Panc1 (cell line): ENCODE measurements at regions not wholly inside any gene's neighbourhood (a gene's known extent, or its start where the extent isn't known, plus 50 kb on each side); places are given as distances from the start of the nearest gene placed in this dataset.

Source experiments
- ATAC-seq: fragments of 200-7000 bp; cut with Tn5 transposase; 2 replicates; pipeline ENCODE4 v1.9.1; 2020; ENCODE audit warnings: mild to moderate bottlenecking, moderate library complexity
- BruUV-seq: library from RNA; stranded (reverse); fragments of 400-500 nt; replicated peaks from 2 replicates; lab custom pipeline; 2021; lab: Mats Ljungman, UMichigan
- CTCF ChIA-PET: fragments of 300-600 bp; sonication (Branson Sonifier 250); formaldehyde crosslinking; loops from one replicate; lab custom pipeline; 2022; ENCODE audit warnings: antibody characterized with exemption; lab: Charles Lee
- POLR2A ChIA-PET: fragments of 300-600 bp; sonication (Branson Sonifier 250); formaldehyde crosslinking; loops from one replicate; lab custom pipeline; 2022; ENCODE audit warnings: antibody characterized with exemption; lab: Charles Lee
- DNase-seq: peaks from one replicate; pipeline ENCODE4 v3.0.0-alpha.2; 2010; ENCODE audit warnings: low read depth, low spot score
- H3K27ac ChIP-seq: 2 replicates; pipeline ENCODE4 v1.5.1; 2011; ENCODE audit warnings: mild to moderate bottlenecking, low read length, inconsistent platforms
- H3K27me3 ChIP-seq: fragments of 200-500 bp; sonication (Bioruptor generic); 2 replicates; pipeline ENCODE4 v1.6.0; 2014; ENCODE audit warnings: low read length, inconsistent platforms; ENCODE audit not compliant: control insufficient read depth, insufficient read depth
- H3K36me3 ChIP-seq: fragments of 200-500 bp; sonication (Bioruptor generic); 2 replicates; pipeline ENCODE4 v1.5.1; 2014; ENCODE audit warnings: inconsistent platforms, mild to moderate bottlenecking, low read length, moderate library complexity; ENCODE audit not compliant: control insufficient read depth, insufficient read depth
- H3K4me1 ChIP-seq: 2 replicates; pipeline ENCODE4 v1.5.1; 2011; ENCODE audit warnings: inconsistent platforms, mild to moderate bottlenecking, low read length, moderate library complexity; ENCODE audit not compliant: control insufficient read depth, insufficient read depth
- H3K4me3 ChIP-seq, 2 experiments: 2 replicates each; pipeline ENCODE4 v1.5.1; 2011 to 2012; ENCODE audit warnings: low read depth in 2 of 2, low read length in 2 of 2, mild to moderate bottlenecking in 2 of 2, inconsistent platforms in 1 of 2, moderate library complexity in 1 of 2
- H3K9me3 ChIP-seq: fragments of 200-500 bp; sonication (Bioruptor generic); 2 replicates; pipeline ENCODE4 v1.5.1; 2014; ENCODE audit warnings: low read depth, mild to moderate bottlenecking, inconsistent platforms, low read length, moderate library complexity; ENCODE audit not compliant: control insufficient read depth, insufficient read depth
- CTCF ChIP-seq: fragments of 450-650 bp; IDR thresholded peaks from 2 replicates; pipeline ENCODE4 v1.5.1; 2017; ENCODE audit warnings: mild to moderate bottlenecking
- POLR2AphosphoS5 ChIP-seq: IDR thresholded peaks from 2 replicates; pipeline ENCODE4 v1.6.1; 2012; ENCODE audit warnings: mild to moderate bottlenecking, low read depth, low read length, moderate library complexity
- REST ChIP-seq, 2 experiments: IDR thresholded peaks; 2 replicates each; pipeline ENCODE4 v1.6.1; 2011 to 2012; ENCODE audit warnings: low read depth in 2 of 2, control low read depth in 1 of 2, low read length in 1 of 2, mild to moderate bottlenecking in 1 of 2, moderate library complexity in 1 of 2; ENCODE audit not compliant: insufficient read depth in 1 of 2
- SIN3A ChIP-seq: IDR thresholded peaks from 2 replicates; pipeline ENCODE4 v1.6.1; 2012; ENCODE audit warnings: low read depth, mild to moderate bottlenecking, low read length, moderate library complexity, borderline replicate concordance; ENCODE audit not compliant: insufficient read depth
- TCF7L2 ChIP-seq: IDR thresholded peaks from 2 replicates; pipeline ENCODE4 v1.6.1; 2011; ENCODE audit warnings: mild to moderate bottlenecking, low read depth, low read length, inconsistent platforms
- in situ Hi-C: cut with HindIII; loops from 2 replicates; pipeline ENCODE4 v1.10.0; 2016; ENCODE audit warnings: low sequenced_read_pairs, low pct_unique_long_range_greater_than_20kb
- intact Hi-C: fragments of 100-400 bp; cut with micrococcal nuclease; formaldehyde crosslinking; loops from one replicate; pipeline ENCODE4 v1.10.0; 2022; ENCODE audit not compliant: unreplicated experiment

GRCh38 chr16:13835935-13836730 lies 83.8 kb upstream of the ERCC4 start:
- in situ Hi-C loops, result no loop called here
- Histone ChIP-seq H3K27ac (no peak overlapping the region), H3K36me3 (no peaks in the 10 kb centered on the region), H3K9me3 (no peaks in the 10 kb centered on the region), H3K4me1 (no peaks in the 10 kb centered on the region), H3K27me3 (peaks cover 22% of the 10 kb centered on the region), H3K4me3 (no peak overlapping the region)
- DNase-seq (no peak), ATAC-seq (no peak)
- TF ChIP-seq REST (IDR thresholded peaks at IDR 0.05; ENCODE audit: insufficient read depth in 1 of 2, low read depth in 2 of 2, low read length in 1 of 2), result no peak
- no peak for TF ChIP-seq TCF7L2
- TF ChIP-seq POLR2AphosphoS5, result no peak
- TF ChIP-seq CTCF, result no peak
- TF ChIP-seq SIN3A, result no peak
- BruUV-seq, result no TSS peak
- intact Hi-C loops, result no loop called here
- ChIA-PET POLR2A (interaction anchor here (0.6 kb wide), 1 partner anchor 38 kb away, joined by 5 read pairs; no protein-coding TSS in a partner anchor), CTCF (no interaction called here)

- TF ChIP-seq TCF7L2 (no peak), SIN3A (no peak), POLR2AphosphoS5 (no peak), CTCF (no peak), REST (IDR thresholded peaks at IDR 0.05; ENCODE audit: insufficient read depth in 1 of 2, low read depth in 2 of 2, low read length in 1 of 2) (no peak)
- BruUV-seq, result no TSS peak
- Histone ChIP-seq H3K9me3 (no peaks in the 10 kb centered on the region), H3K27me3 (peaks cover 24% of the 10 kb centered on the region), H3K36me3 (no peaks in the 10 kb centered on the region), H3K4me1 (no peaks in the 10 kb centered on the region), H3K4me3 (no peak overlapping the region), H3K27ac (no peak overlapping the region)
- intact Hi-C loops, result no loop called here
- ChIA-PET POLR2A (no interaction called here), CTCF (no interaction called here)
- in situ Hi-C loops, result no loop called here
- DNase-seq, result no peak
- ATAC-seq, result no peak
These were observed 81.4 kb upstream of the ERCC4 start for GRCh38 chr16:13838401-13839190.
